ENCODE measurements at regions not wholly inside any gene's neighbourhood (a gene's known extent, or its start where the extent isn't known, plus 50 kb on each side); places are given as distances from the start of the nearest gene placed in this dataset.

DNA sequence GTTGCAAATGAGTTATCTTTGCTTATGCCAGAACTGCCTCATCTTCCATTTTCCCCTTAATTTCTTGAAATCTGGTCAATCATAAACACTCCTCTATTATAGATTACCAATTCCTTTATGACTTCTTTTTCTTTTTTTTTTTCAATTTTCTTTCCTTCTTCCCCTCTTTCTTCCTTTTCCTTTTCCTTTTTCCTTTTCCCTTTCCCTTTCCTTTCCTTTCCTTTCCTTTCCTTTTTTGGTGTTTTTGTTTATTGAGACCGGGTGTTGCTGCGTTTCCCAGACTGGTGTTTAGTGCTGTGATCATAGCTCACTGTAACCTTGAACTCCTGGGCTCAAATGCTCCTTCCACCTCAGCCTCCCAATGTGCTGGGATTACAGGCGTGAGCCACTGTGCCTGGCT, 151.4 kb upstream of the FOXP2 start:
- TF ChIP-seq CTCF (conservative IDR thresholded peaks at IDR 0.05): no peak
- peaks cover 6% of the 10 kb centered on the region for H3K9me3 Mint-ChIP-seq
- no peaks in the 10 kb centered on the region for H3K27me3 Mint-ChIP-seq (ENCODE audit: low read depth)
- peak overlapping the region; percentile 73 for H3K27ac Mint-ChIP-seq (ENCODE audit: unreplicated experiment)
- H3K4me3 Mint-ChIP-seq: no peak overlapping the region
- H3K36me3 Mint-ChIP-seq (ENCODE audit: low read depth): no peaks in the 10 kb centered on the region
- DNase-seq (ENCODE audit: low read depth, low spot score): no peak
- H3K4me1 Mint-ChIP-seq: peaks cover 9% of the 10 kb centered on the region

- H3K27ac Mint-ChIP-seq (ENCODE audit: unreplicated experiment): no peak overlapping the region
- H3K9me3 Mint-ChIP-seq: peaks cover under 1% of the 10 kb centered on the region
- no peaks in the 10 kb centered on the region for H3K4me1 Mint-ChIP-seq
- H3K4me3 Mint-ChIP-seq: no peak overlapping the region
- H3K36me3 Mint-ChIP-seq (ENCODE audit: low read depth): peaks cover under 1% of the 10 kb centered on the region
- H3K27me3 Mint-ChIP-seq (ENCODE audit: low read depth): no peaks in the 10 kb centered on the region
- no peak for TF ChIP-seq CTCF (conservative IDR thresholded peaks at IDR 0.05)
- no peak for DNase-seq (ENCODE audit: low read depth, low spot score)
Observed at GRCh38 chr7:114255404-114255841, 159.2 kb upstream of the FOXP2 start.

DNA sequence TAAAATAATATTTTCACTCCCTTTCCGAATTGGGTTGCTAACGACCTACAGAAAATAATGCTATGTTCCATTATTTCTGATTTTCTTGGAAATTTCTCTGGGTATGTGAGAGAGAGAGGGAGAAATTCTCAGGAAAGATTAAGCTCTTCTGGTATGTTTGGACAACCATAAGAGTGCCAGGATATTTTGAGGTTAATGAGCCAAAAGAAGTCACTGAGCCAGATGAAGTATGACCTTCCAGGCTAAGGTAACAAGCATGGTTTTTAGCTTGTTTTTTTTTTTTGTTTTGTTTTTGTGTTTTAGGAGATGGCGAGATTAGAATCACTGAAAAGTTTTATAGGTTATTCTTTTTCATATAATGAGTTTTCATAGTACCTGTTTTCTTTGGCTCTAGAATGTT, 171.0 kb upstream of the FOXP2 start:
- H3K36me3 Mint-ChIP-seq (ENCODE audit: low read depth): no peaks in the 10 kb centered on the region
- H3K9me3 Mint-ChIP-seq: peaks cover 3% of the 10 kb centered on the region
- H3K4me3 Mint-ChIP-seq: no peak overlapping the region
- no peak overlapping the region for H3K27ac Mint-ChIP-seq (ENCODE audit: unreplicated experiment)
- no peaks in the 10 kb centered on the region for H3K27me3 Mint-ChIP-seq (ENCODE audit: low read depth)
- peaks cover 4% of the 10 kb centered on the region for H3K4me1 Mint-ChIP-seq
- DNase-seq (ENCODE audit: low read depth, low spot score): no peak
- no peak for TF ChIP-seq CTCF (conservative IDR thresholded peaks at IDR 0.05)

DNA sequence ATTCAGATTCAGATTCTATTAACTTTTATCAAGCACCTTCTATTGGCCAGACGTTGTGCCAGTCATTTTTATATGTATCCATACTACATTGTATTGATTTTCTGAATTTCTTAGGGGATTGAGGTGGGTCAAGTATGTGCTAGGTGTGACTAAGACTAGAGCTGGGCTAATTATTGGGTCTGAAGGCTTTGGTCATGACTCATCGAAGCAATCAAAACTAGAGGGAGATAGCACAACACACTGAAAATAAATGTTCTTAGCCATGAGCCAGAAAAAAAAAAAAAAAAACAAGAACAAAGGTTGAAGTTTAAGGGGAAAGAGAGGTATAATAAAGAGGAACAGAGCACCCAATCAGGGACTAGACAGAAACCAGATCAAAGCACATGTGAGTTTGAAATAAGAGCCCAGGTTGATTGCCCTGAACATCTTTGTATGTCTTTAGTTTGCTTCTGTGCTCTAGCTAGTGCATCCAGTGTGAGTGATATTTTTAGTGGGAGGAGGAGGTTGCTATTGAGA, 171.6 kb upstream of the FOXP2 start:
- H3K4me1 Mint-ChIP-seq: peaks cover 4% of the 10 kb centered on the region
- no peaks in the 10 kb centered on the region for H3K36me3 Mint-ChIP-seq (ENCODE audit: low read depth)
- no peaks in the 10 kb centered on the region for H3K27me3 Mint-ChIP-seq (ENCODE audit: low read depth)
- peaks cover 3% of the 10 kb centered on the region for H3K9me3 Mint-ChIP-seq
- no peak for DNase-seq (ENCODE audit: low read depth, low spot score)
- no peak overlapping the region for H3K4me3 Mint-ChIP-seq
- no peak for TF ChIP-seq CTCF (conservative IDR thresholded peaks at IDR 0.05)
- no peak overlapping the region for H3K27ac Mint-ChIP-seq (ENCODE audit: unreplicated experiment)

DNA sequence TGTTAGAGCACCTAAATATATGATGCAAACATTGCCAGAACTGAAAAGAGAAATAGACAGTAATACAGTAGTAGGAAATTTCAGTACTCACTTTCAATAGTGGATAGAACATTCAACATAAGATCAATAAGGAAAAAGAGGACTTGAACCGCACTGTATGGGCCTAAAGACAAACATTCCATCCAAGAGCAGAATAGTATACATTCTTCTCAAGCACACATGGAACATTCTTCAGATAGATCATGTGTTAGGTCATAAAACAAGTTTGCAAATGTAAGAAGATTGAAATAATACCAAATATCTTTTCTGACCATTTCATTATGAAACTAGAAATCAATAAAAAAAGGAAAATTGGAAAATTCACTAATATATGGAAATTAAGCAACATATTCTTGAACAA, 185.4 kb upstream of the FOXP2 start:
- H3K4me1 Mint-ChIP-seq: peaks cover 4% of the 10 kb centered on the region
- H3K9me3 Mint-ChIP-seq: peaks cover 11% of the 10 kb centered on the region
- DNase-seq (ENCODE audit: low read depth, low spot score): no peak
- TF ChIP-seq CTCF (conservative IDR thresholded peaks at IDR 0.05): no peak
- H3K4me3 Mint-ChIP-seq: no peak overlapping the region
- no peaks in the 10 kb centered on the region for H3K27me3 Mint-ChIP-seq (ENCODE audit: low read depth)
- H3K36me3 Mint-ChIP-seq (ENCODE audit: low read depth): no peaks in the 10 kb centered on the region
- H3K27ac Mint-ChIP-seq (ENCODE audit: unreplicated experiment): no peak overlapping the region

- no peak for DNase-seq (ENCODE audit: low read depth, low spot score)
- no peaks in the 10 kb centered on the region for H3K36me3 Mint-ChIP-seq (ENCODE audit: low read depth)
- H3K27me3 Mint-ChIP-seq (ENCODE audit: low read depth): no peaks in the 10 kb centered on the region
- peaks cover 4% of the 10 kb centered on the region for H3K4me1 Mint-ChIP-seq
- TF ChIP-seq CTCF (conservative IDR thresholded peaks at IDR 0.05): no peak
- H3K4me3 Mint-ChIP-seq: no peak overlapping the region
- peak overlapping the region; percentile 57 for H3K27ac Mint-ChIP-seq (ENCODE audit: unreplicated experiment)
- H3K9me3 Mint-ChIP-seq: peaks cover 5% of the 10 kb centered on the region
Observed at GRCh38 chr7:114225784-114226183, 188.8 kb upstream of the FOXP2 start.
